Fibroblast of skin of right biceps (primary cell): ENCODE measurements at regions not wholly inside any gene's neighbourhood (a gene's known extent, or its start where the extent isn't known, plus 50 kb on each side); places are given as distances from the start of the nearest gene placed in this dataset.

Source experiments
- DNase-seq: peaks from one replicate; pipeline ENCODE4 v3.0.0-alpha.2; 2013

GRCh38 chr6:1054653-1055014, 257.3 kb upstream of the FOXQ1 start:
- DNase-seq: no peak

- no peak for DNase-seq
Observed at GRCh38 chr6:1053586-1053985, 258.3 kb upstream of the FOXQ1 start.

- DNase-seq: no peak
Observed at GRCh38 chr6:1052262-1052661, 259.6 kb upstream of the FOXQ1 start.

GRCh38 chr6:1049900-1050299, 262.0 kb upstream of the FOXQ1 start:
- DNase-seq: no peak

- no peak for DNase-seq
Observed at GRCh38 chr6:1049170-1049569, 262.7 kb upstream of the FOXQ1 start.

- no peak for DNase-seq
Observed at GRCh38 chr6:1047981-1048541, 263.8 kb upstream of the FOXQ1 start.

- DNase-seq: no peak
Observed at GRCh38 chr6:1045239-1045638, 266.7 kb upstream of the FOXQ1 start.

- no peak for DNase-seq
Observed at GRCh38 chr6:1044040-1044836, 267.7 kb upstream of the FOXQ1 start.

- peak; percentile 57 for DNase-seq
Observed at GRCh38 chr6:1043458-1043836, 268.5 kb upstream of the FOXQ1 start.

GRCh38 chr6:1042583-1043457, 269.1 kb upstream of the FOXQ1 start:
- no peak for DNase-seq

- no peak for DNase-seq
Observed at GRCh38 chr6:1040393-1040792, 271.5 kb upstream of the FOXQ1 start.

GRCh38 chr6:1039746-1040145, 272.2 kb upstream of the FOXQ1 start:
- no peak for DNase-seq

- no peak for DNase-seq
Observed at GRCh38 chr6:1039191-1039590, 272.7 kb upstream of the FOXQ1 start.

GRCh38 chr6:1037430-1038202, 274.3 kb upstream of the FOXQ1 start:
- DNase-seq: no peak

GRCh38 chr6:1035401-1035800, 276.5 kb upstream of the FOXQ1 start:
- DNase-seq: no peak

GRCh38 chr6:1031720-1032119, 280.2 kb upstream of the FOXQ1 start:
- DNase-seq: no peak

GRCh38 chr6:1029141-1029540, 282.8 kb upstream of the FOXQ1 start:
- peak; percentile 48 for DNase-seq

GRCh38 chr6:1028723-1029122, 283.2 kb upstream of the FOXQ1 start:
- no peak for DNase-seq

- peak; percentile 19 for DNase-seq
Observed at GRCh38 chr6:1027795-1028569, 283.9 kb upstream of the FOXQ1 start.

- DNase-seq: peak; percentile 81
Observed at GRCh38 chr6:1027109-1027794, 284.6 kb upstream of the FOXQ1 start.

GRCh38 chr6:1025821-1026220, 286.1 kb upstream of the FOXQ1 start:
- DNase-seq: no peak

GRCh38 chr6:1024587-1024986, 287.3 kb upstream of the FOXQ1 start:
- peak; percentile 88 for DNase-seq
